Activated T-helper 2 cell treated with anti-CD3 and anti-CD28 coated beads, Interferon-gamma antibody, Interleukin-2, Interleukin-4, amounts not matched to agents 10 μg/mL and 5 μg/mL and 100 μg/mL, durations not matched to agents 14 hours and 24 hours and 36 hours (primary cell): ENCODE measurements at regions not wholly inside any gene's neighbourhood (a gene's known extent, or its start where the extent isn't known, plus 50 kb on each side); places are given as distances from the start of the nearest gene placed in this dataset.

Experiments
- DNase-seq: peaks from one replicate; pipeline ENCODE4 v3.0.0; 2021; ENCODE audit warnings: low spot score
- H3K27ac Mint-ChIP-seq: one replicate; pipeline ENCODE4 v1.8.0; 2021; ENCODE audit warnings: mixed read lengths
- H3K27me3 Mint-ChIP-seq: one replicate; pipeline ENCODE4 v1.8.0; 2021; ENCODE audit warnings: low read depth, mixed read lengths
- H3K36me3 Mint-ChIP-seq: one replicate; pipeline ENCODE4 v1.8.0; 2021; ENCODE audit warnings: low read depth, mixed read lengths
- H3K4me1 Mint-ChIP-seq: one replicate; pipeline ENCODE4 v1.8.0; 2021; ENCODE audit warnings: low read depth, mixed read lengths
- H3K4me3 Mint-ChIP-seq: one replicate; pipeline ENCODE4 v1.8.0; 2021; ENCODE audit warnings: low read depth, mild to moderate bottlenecking, moderate library complexity, mixed read lengths
- H3K9me3 Mint-ChIP-seq: one replicate; pipeline ENCODE4 v1.8.0; 2021; ENCODE audit warnings: mixed read lengths
- intact Hi-C: fragments of 100-400 bp; cut with micrococcal nuclease; formaldehyde crosslinking; loops from one replicate; pipeline ENCODE4 v1.15.1; 2023

DNA sequence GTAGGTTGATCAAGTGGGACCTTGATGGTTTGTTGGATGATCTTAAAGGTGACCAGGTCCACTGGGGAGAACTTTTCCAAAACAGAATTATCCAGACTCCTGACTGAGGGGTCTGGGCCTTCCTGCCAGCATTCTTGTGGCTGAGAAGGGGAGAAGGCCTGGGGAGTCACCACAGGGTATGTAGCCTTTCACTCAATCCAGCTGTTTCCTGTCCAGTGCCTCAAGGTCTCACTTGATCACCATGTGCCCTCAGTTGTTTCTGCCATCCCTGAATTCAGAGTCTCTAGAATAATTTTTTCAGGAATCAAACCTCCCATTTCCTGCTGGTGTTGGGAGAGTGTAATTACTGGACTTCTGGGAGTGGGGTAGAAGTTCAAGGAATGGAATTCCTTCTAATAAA, 54.4 kb upstream of the TANC1 start:
- Mint-ChIP-seq H3K27me3 (peaks cover 6% of the 10 kb centered on the region), H3K4me1 (peaks cover 3% of the 10 kb centered on the region), H3K4me3 (no peak overlapping the region), H3K9me3 (no peaks in the 10 kb centered on the region), H3K36me3 (no peaks in the 10 kb centered on the region), H3K27ac (no peak overlapping the region)
- intact Hi-C loops, result no loop called here
- DNase-seq, result no peak

DNA sequence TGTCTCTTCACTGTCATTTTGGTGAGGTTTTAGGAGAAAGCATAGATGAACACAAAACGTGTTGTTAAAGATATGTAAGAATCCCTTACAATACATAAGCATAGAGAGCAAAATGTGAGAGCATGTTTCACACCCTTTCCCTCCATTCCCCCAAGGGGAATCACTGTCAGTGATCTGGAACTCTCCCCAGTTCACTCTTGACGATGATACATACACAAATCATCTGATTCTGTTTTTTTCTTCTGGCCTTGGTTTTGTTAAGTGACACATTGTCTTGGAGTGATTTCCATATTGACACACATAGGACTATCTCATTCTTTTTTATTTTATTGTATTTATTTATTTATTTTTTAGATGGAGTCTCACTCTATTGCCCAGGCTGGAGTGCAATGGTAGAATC, 53.7 kb upstream of the TANC1 start:
- no peak for DNase-seq
- intact Hi-C loops, result no loop called here
- H3K36me3 Mint-ChIP-seq, result no peaks in the 10 kb centered on the region
- H3K27me3 Mint-ChIP-seq, result peaks cover 6% of the 10 kb centered on the region
- H3K9me3 Mint-ChIP-seq, result no peaks in the 10 kb centered on the region
- peaks cover 3% of the 10 kb centered on the region for H3K4me1 Mint-ChIP-seq
- H3K4me3 Mint-ChIP-seq, result no peak overlapping the region
- no peak overlapping the region for H3K27ac Mint-ChIP-seq

DNA sequence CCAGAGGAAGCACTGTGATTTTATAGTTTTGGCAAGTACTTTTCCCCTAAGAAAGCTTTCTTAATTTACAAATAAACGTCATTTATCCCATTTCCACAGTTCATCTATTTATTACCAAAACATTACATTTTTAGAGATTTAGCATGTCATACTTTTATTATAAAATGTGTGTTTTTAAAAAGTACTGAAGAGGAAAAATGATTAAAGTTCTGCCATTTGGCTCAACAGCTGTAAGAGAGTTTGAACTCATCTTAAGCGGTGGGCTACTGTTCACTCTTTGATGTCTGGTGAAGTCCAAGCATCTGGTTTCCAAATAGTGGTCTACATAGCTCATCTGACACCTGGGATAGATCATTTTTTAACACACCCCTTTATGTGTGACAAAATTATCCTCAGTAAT, 51.3 kb upstream of the TANC1 start:
- H3K36me3 Mint-ChIP-seq, result no peaks in the 10 kb centered on the region
- H3K27me3 Mint-ChIP-seq, result peaks cover 6% of the 10 kb centered on the region
- H3K9me3 Mint-ChIP-seq, result no peaks in the 10 kb centered on the region
- H3K4me1 Mint-ChIP-seq, result peaks cover 3% of the 10 kb centered on the region
- intact Hi-C loops, result no loop called here
- DNase-seq, result no peak
- H3K4me3 Mint-ChIP-seq, result no peak overlapping the region
- H3K27ac Mint-ChIP-seq, result no peak overlapping the region

DNA sequence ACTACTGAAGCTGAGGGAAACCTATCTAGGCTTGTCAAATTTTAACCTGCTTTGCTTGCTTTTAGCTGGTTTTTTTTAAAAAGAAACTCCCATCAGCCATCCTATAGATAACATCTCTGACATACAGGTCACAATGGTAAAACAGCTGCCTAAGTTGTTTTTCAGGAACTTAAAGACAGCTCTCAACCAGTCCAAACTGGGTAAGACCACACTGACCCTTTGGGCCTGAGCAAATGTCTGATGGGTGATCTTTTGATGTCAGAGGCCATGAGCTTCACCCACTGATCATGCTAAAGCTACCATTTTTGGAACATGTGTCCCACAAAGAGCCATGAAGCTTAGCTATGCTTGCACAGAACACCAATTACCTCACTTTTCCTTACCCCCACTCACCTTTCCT, 50.0 kb upstream of the TANC1 start:
- H3K4me1 Mint-ChIP-seq, result peaks cover 3% of the 10 kb centered on the region
- no peak overlapping the region for H3K27ac Mint-ChIP-seq
- DNase-seq, result no peak
- H3K9me3 Mint-ChIP-seq, result no peaks in the 10 kb centered on the region
- H3K36me3 Mint-ChIP-seq, result no peaks in the 10 kb centered on the region
- H3K27me3 Mint-ChIP-seq, result peaks cover 2% of the 10 kb centered on the region
- intact Hi-C loops, result no loop called here
- no peak overlapping the region for H3K4me3 Mint-ChIP-seq
